HCT116 (cell line): ENCODE measurements at regions not wholly inside any gene's neighbourhood (a gene's known extent, or its start where the extent isn't known, plus 50 kb on each side); places are given as distances from the start of the nearest gene placed in this dataset.

Source experiments
- ATAC-seq: fragments of 200-7000 bp; cut with Tn5 transposase; 2 replicates; pipeline ENCODE4 v1.9.1; 2020; ENCODE audit warnings: mild to moderate bottlenecking, moderate library complexity
- BruUV-seq: library from RNA; stranded (reverse); fragments of 400-500 nt; replicated peaks from 2 replicates; lab custom pipeline; 2021; lab: Mats Ljungman, UMichigan
- CTCF ChIA-PET: fragments of 300-600 bp; sonication (Branson Sonifier 250); formaldehyde crosslinking; loops from one replicate; lab custom pipeline; 2021; ENCODE audit warnings: antibody characterized with exemption; lab: Charles Lee
- POLR2A ChIA-PET: fragments of 300-600, 350-600 bp; sonication (Branson Sonifier 250); formaldehyde crosslinking; loops from one replicate; lab custom pipeline; 2021; ENCODE audit warnings: antibody characterized with exemption; lab: Charles Lee
- RAD21 ChIA-PET, 2 experiments: fragments of 300-600 bp; sonication (Branson Sonifier 250); formaldehyde crosslinking; loops; one replicate each; lab custom pipeline; 2023; ENCODE audit warnings: low total read pairs in 2 of 2; ENCODE audit not compliant: uncharacterized antibody in 2 of 2, unreplicated experiment in 2 of 2, low non-redundant PET in 1 of 2; lab: Charles Lee
- DNase-seq: peaks from one replicate; pipeline ENCODE4 v3.0.0-alpha.2; 2010; ENCODE audit warnings: low read depth, low spot score
- H2AFZ ChIP-seq: fragments of 200-600 bp; shearing (Covaris generic), sonication (generic); 2 replicates; pipeline ENCODE4 v1.6.1; 2017; ENCODE audit warnings: low read depth, mixed run types, mixed read lengths, antibody characterized with exemption, low read length; ENCODE audit not compliant: poor library complexity, severe bottlenecking
- H3K27ac ChIP-seq: 2 replicates; pipeline ENCODE4 v1.5.1; 2012; ENCODE audit warnings: low read depth, low read length
- H3K27me3 ChIP-seq: fragments of 200-600 bp; sonication (generic); 2 replicates; pipeline ENCODE4 v1.6.1; 2016; ENCODE audit warnings: mixed run types, low read length, mixed read lengths; ENCODE audit not compliant: insufficient read depth
- H3K36me3 ChIP-seq, 2 experiments: fragments of 200-500 bp in 1 of 2; fragments of 200-600 bp in 1 of 2; sonication (Bioruptor generic) in 1 of 2; sonication (generic) in 1 of 2; 2 replicates each; pipeline versions ENCODE4 v1.5.1 to v1.6.1; 2014 to 2016; ENCODE audit warnings: low read length in 2 of 2, inconsistent platforms in 1 of 2, mixed read lengths in 1 of 2, mixed run types in 1 of 2; ENCODE audit not compliant: insufficient read depth in 2 of 2, control insufficient read depth in 1 of 2
- H3K4me1 ChIP-seq, 2 experiments: fragments of 200-600 bp in 1 of 2; sonication (generic) in 1 of 2; 2 replicates each; pipeline versions ENCODE4 v1.5.1 to v1.6.1; 2012 to 2017; ENCODE audit warnings: low read length in 2 of 2, inconsistent platforms in 1 of 2, mild to moderate bottlenecking in 1 of 2, mixed read lengths in 1 of 2, mixed run types in 1 of 2, moderate library complexity in 1 of 2; ENCODE audit not compliant: insufficient read depth in 2 of 2, control insufficient read depth in 1 of 2
- H3K4me2 ChIP-seq: fragments of 200-600 bp; sonication (generic); 2 replicates; pipeline ENCODE4 v1.6.1; 2017; ENCODE audit warnings: mixed run types, low read length, mixed read lengths
- H3K4me3 ChIP-seq, 2 experiments: fragments of 200-600 bp in 1 of 2; sonication (generic) in 1 of 2; replicated peaks in 1 of 2; 2 replicates each; pipeline ENCODE4 v1.5.1; 2011 to 2016; ENCODE audit warnings: low read length in 2 of 2, control low read depth in 1 of 2, low read depth in 1 of 2, mild to moderate bottlenecking in 1 of 2, mixed read lengths in 1 of 2, mixed run types in 1 of 2
- H3K79me2 ChIP-seq: fragments of 200-600 bp; sonication (generic); 2 replicates; pipeline ENCODE4 v1.6.1; 2017; ENCODE audit warnings: mild to moderate bottlenecking, mixed run types, low read length, moderate library complexity, mixed read lengths; ENCODE audit not compliant: insufficient read depth
- H3K9ac ChIP-seq: fragments of 200-600 bp; sonication (generic); 2 replicates; pipeline ENCODE4 v1.6.1; 2016; ENCODE audit warnings: low read length, mixed read lengths
- H3K9me2 ChIP-seq: fragments of 200-600 bp; sonication (generic), shearing (Covaris generic); 2 replicates; pipeline ENCODE4 v1.6.1; 2017; ENCODE audit warnings: mixed run types, mild to moderate bottlenecking, moderate library complexity; ENCODE audit not compliant: insufficient read depth
- H3K9me3 ChIP-seq, 2 experiments: fragments of 200-500 bp in 1 of 2; fragments of 200-600 bp in 1 of 2; sonication (Bioruptor generic) in 1 of 2; sonication (generic) in 1 of 2; 2 replicates each; pipeline ENCODE4 v1.6.1; 2014 to 2017; ENCODE audit warnings: low read length in 2 of 2, mixed read lengths in 2 of 2, inconsistent platforms in 1 of 2, low read depth in 1 of 2, mild to moderate bottlenecking in 1 of 2, mixed run types in 1 of 2, moderate library complexity in 1 of 2; ENCODE audit not compliant: control insufficient read depth in 1 of 2, insufficient read depth in 1 of 2
- H4K20me1 ChIP-seq: fragments of 200-600 bp; sonication (generic), shearing (Covaris generic); 2 replicates; pipeline ENCODE4 v1.6.1; 2017; ENCODE audit warnings: mixed run types, mild to moderate bottlenecking, moderate library complexity; ENCODE audit not compliant: insufficient read depth
- ATF3 ChIP-seq: IDR thresholded peaks from 2 replicates; pipeline ENCODE4 v1.6.1; 2012
- CBX3 ChIP-seq: IDR thresholded peaks from 2 replicates; pipeline ENCODE4 v1.6.1; 2012; ENCODE audit warnings: low read depth
- CTCF ChIP-seq, 3 experiments: fragments of 200-600 bp in 1 of 3; sonication (generic) in 1 of 3; IDR thresholded peaks in 2 of 3; conservative IDR thresholded peaks in 1 of 3; 2 replicates each; pipeline ENCODE4 v1.5.1; 2012 to 2017; ENCODE audit warnings: low read depth in 2 of 3, low read length in 2 of 3, antibody characterized with exemption in 1 of 3, borderline replicate concordance in 1 of 3, control low read depth in 1 of 3, mild to moderate bottlenecking in 1 of 3, mixed read lengths in 1 of 3, mixed run types in 1 of 3, moderate library complexity in 1 of 3; ENCODE audit not compliant: insufficient read depth in 1 of 3
- EGR1 ChIP-seq: IDR thresholded peaks from 2 replicates; pipeline ENCODE4 v1.6.1; 2012; ENCODE audit warnings: low read depth
- ELF1 ChIP-seq: IDR thresholded peaks from 2 replicates; pipeline ENCODE4 v1.6.1; 2012; ENCODE audit warnings: low read depth, borderline replicate concordance
- FOSL1 ChIP-seq: IDR thresholded peaks from 2 replicates; pipeline ENCODE4 v1.6.1; 2012; ENCODE audit warnings: low read depth
- MAX ChIP-seq: IDR thresholded peaks from 2 replicates; pipeline ENCODE4 v1.6.1; 2012
- POLR2A ChIP-seq: IDR thresholded peaks from 2 replicates; pipeline ENCODE4 v1.7.0; 2011; ENCODE audit warnings: borderline replicate concordance; ENCODE audit not compliant: insufficient read depth, insufficient read length; ENCODE audit errors: extremely low read depth
- SIN3A ChIP-seq: IDR thresholded peaks from 2 replicates; pipeline ENCODE4 v1.6.1; 2012; ENCODE audit warnings: low read depth
- SP1 ChIP-seq: IDR thresholded peaks from 2 replicates; pipeline ENCODE4 v1.6.1; 2012; ENCODE audit warnings: low read depth
- YY1 ChIP-seq: IDR thresholded peaks from 2 replicates; pipeline ENCODE4 v1.6.1; 2011; ENCODE audit warnings: low read length, low read depth, moderate library complexity, mild to moderate bottlenecking; ENCODE audit not compliant: insufficient replicate concordance; ENCODE audit errors: extremely low read depth
- ZNF274 ChIP-seq: fragments of 200-500 bp; sonication (Bioruptor generic); IDR thresholded peaks from 2 replicates; pipeline ENCODE4 v1.6.1; 2014; ENCODE audit warnings: mild to moderate bottlenecking, low read depth, low read length, inconsistent platforms
- intact Hi-C: fragments of 100-400 bp; cut with micrococcal nuclease; formaldehyde crosslinking; loops from 2 replicates; pipeline ENCODE4 v1.10.0; 2022

- TF ChIP-seq CBX3 (no peak), SP1 (no peak)
Measured at GRCh38 chr13:75161804-75162203, 320.2 kb downstream of the TBC1D4 start (continued).

- H3K4me2 ChIP-seq = no peak overlapping the region
- no peak for DNase-seq
- ChIA-PET RAD21 (no interaction called here), POLR2A (no interaction called here), CTCF (no interaction called here)
- H2AFZ ChIP-seq = no peak overlapping the region
- no peaks in the 10 kb centered on the region for H3K9me2 ChIP-seq
- no peak overlapping the region for H3K4me3 ChIP-seq
- no peaks in the 10 kb centered on the region for H3K27me3 ChIP-seq
- ATAC-seq = no peak
- no TSS peak for BruUV-seq
- H3K79me2 ChIP-seq = no peaks in the 10 kb centered on the region
- H3K9ac ChIP-seq = no peak overlapping the region
- no peaks in the 10 kb centered on the region; a peak in 1 of 4 replicates for H3K36me3 ChIP-seq
- no peaks in the 10 kb centered on the region for H3K9me3 ChIP-seq
- no peaks in the 10 kb centered on the region for H3K4me1 ChIP-seq
- no peak for TF ChIP-seq SIN3A
- no peak for TF ChIP-seq EGR1
- TF ChIP-seq FOSL1 = no peak
- no peak overlapping the region for H3K27ac ChIP-seq
- H4K20me1 ChIP-seq = no peaks in the 10 kb centered on the region
- intact Hi-C loops = no loop called here
Measured at GRCh38 chr13:75160984-75161383, 321.0 kb downstream of the TBC1D4 start.

- no peak overlapping the region for H3K27ac ChIP-seq
- H3K9me3 ChIP-seq = no peaks in the 10 kb centered on the region
- H3K36me3 ChIP-seq = no peaks in the 10 kb centered on the region; a peak in 1 of 4 replicates
- BruUV-seq = no TSS peak
- H3K79me2 ChIP-seq = no peaks in the 10 kb centered on the region
- DNase-seq = no peak
- H3K4me3 ChIP-seq = no peak overlapping the region
- CTCF ChIA-PET = no interaction called here
- no peaks in the 10 kb centered on the region for H3K9me2 ChIP-seq
- H3K27me3 ChIP-seq = no peaks in the 10 kb centered on the region
- no peaks in the 10 kb centered on the region for H3K4me1 ChIP-seq
- no peak overlapping the region for H3K9ac ChIP-seq
- ATAC-seq = no peak
- RAD21 ChIA-PET = no interaction called here
- no peak overlapping the region for H3K4me2 ChIP-seq
- POLR2A ChIA-PET = no interaction called here
- intact Hi-C loops = no loop called here
- H2AFZ ChIP-seq = no peak overlapping the region
- no peaks in the 10 kb centered on the region for H4K20me1 ChIP-seq
- TF ChIP-seq SP1 = no peak
- no peak for TF ChIP-seq POLR2A
- TF ChIP-seq ATF3 = no peak
- TF ChIP-seq YY1 = no peak
- TF ChIP-seq ZNF274 = no peak
- no peak for TF ChIP-seq FOSL1
- no peak for TF ChIP-seq MAX
- no peak for TF ChIP-seq CTCF (IDR thresholded peaks at IDR 0.05 in 2 of 3, conservative IDR thresholded peaks at IDR 0.05 in 1 of 3; ENCODE audit: borderline replicate concordance in 1 of 3, insufficient read depth in 1 of 3, low read depth in 2 of 3, low read length in 2 of 3)
- TF ChIP-seq ELF1 = no peak
Measured at GRCh38 chr13:75154331-75154730, 327.6 kb downstream of the TBC1D4 start.
